ENCODE measurements at regions not wholly inside any gene's neighbourhood (a gene's known extent, or its start where the extent isn't known, plus 50 kb on each side); places are given as distances from the start of the nearest gene placed in this dataset.

DNA sequence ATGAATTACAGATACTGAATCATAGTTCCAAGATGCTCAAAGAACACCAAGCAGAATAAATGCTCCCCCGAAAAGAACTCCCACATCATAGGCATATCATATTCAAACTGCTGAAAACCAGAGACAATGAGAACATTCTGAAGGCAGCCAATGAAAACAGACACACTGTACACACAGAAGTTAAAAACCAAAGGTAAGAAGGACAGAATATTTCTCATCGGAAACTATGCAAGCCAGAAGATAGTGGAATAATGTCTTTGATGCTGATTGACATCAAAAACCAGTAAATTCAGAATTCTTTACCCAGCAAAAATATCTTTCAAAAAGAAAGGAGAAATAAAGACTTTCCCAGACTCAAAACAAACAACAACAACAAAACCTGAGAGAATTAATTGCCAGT is 73.8 kb upstream of the IRX5 start:
- TF ChIP-seq TAF1 (IDR thresholded peaks at IDR 0.05; ENCODE audit: borderline replicate concordance, insufficient read depth, low read length) (no peak), SIN3A (IDR thresholded peaks at IDR 0.05; ENCODE audit: borderline replicate concordance, insufficient read depth, low read length) (no peak), POLR2AphosphoS5 (IDR thresholded peaks at IDR 0.05; ENCODE audit: low read depth, low read length) (no peak), FOXP2 (optimal IDR thresholded peaks at IDR 0.05; ENCODE audit: borderline replicate concordance, extremely low read depth, extremely low read length, insufficient read depth) (no peak)
- TF ChIP-seq, protein P1, sequence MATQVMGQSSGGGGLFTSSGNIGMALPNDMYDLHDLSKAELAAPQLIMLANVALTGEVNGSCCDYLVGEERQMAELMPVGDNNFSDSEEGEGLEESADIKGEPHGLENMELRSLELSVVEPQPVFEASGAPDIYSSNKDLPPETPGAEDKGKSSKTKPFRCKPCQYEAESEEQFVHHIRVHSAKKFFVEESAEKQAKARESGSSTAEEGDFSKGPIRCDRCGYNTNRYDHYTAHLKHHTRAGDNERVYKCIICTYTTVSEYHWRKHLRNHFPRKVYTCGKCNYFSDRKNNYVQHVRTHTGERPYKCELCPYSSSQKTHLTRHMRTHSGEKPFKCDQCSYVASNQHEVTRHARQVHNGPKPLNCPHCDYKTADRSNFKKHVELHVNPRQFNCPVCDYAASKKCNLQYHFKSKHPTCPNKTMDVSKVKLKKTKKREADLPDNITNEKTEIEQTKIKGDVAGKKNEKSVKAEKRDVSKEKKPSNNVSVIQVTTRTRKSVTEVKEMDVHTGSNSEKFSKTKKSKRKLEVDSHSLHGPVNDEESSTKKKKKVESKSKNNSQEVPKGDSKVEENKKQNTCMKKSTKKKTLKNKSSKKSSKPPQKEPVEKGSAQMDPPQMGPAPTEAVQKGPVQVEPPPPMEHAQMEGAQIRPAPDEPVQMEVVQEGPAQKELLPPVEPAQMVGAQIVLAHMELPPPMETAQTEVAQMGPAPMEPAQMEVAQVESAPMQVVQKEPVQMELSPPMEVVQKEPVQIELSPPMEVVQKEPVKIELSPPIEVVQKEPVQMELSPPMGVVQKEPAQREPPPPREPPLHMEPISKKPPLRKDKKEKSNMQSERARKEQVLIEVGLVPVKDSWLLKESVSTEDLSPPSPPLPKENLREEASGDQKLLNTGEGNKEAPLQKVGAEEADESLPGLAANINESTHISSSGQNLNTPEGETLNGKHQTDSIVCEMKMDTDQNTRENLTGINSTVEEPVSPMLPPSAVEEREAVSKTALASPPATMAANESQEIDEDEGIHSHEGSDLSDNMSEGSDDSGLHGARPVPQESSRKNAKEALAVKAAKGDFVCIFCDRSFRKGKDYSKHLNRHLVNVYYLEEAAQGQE (IDR thresholded peaks at IDR 0.05; ENCODE audit: insufficient read depth in 1 of 2, low read depth in 2 of 2, low read length in 2 of 2) = no peak
